Heart left ventricle (tissue), 16 donors: ENCODE measurements at regions not wholly inside any gene's neighbourhood (a gene's known extent, or its start where the extent isn't known, plus 50 kb on each side); places are given as distances from the start of the nearest gene placed in this dataset.

Experiments used
- ATAC-seq, 4 donors: fragments of 200-7000 bp; cut with Tn5 transposase; one replicate each; pipeline ENCODE4 v1.9.1; 2020 to 2022; ENCODE audit warnings: moderate library complexity in 4 of 4, mild to moderate bottlenecking in 3 of 4, moderate number of reproducible peaks in 1 of 4
- DNase-seq, 5 donors: peaks; one replicate each; pipeline ENCODE4 v3.0.0-alpha.2; 2020
- H3K27ac ChIP-seq, 12 donors: fragments of 200-600 bp; sonication (generic) in 4 of 12; one replicate each; pipeline versions ENCODE4 v1.5.0 to v1.8.0; 2016 to 2022; ENCODE audit warnings: mild to moderate bottlenecking in 2 of 12
- H3K27me3 ChIP-seq, 9 donors: fragments of 200-600 bp; sonication (generic) in 2 of 9; one replicate each; pipeline versions ENCODE4 v1.5.1 to v1.8.0; 2016 to 2022; ENCODE audit warnings: mild to moderate bottlenecking in 3 of 9
- H3K36me3 ChIP-seq, 9 donors: fragments of 200-600 bp; sonication (generic) in 2 of 9; one replicate each; pipeline versions ENCODE4 v1.5.0 to v1.8.0; 2018 to 2022; ENCODE audit warnings: mild to moderate bottlenecking in 2 of 9
- H3K4me1 ChIP-seq, 12 donors: fragments of 200-600 bp; sonication (generic) in 4 of 12; one replicate each; pipeline versions ENCODE4 v1.5.0 to v1.8.0; 2016 to 2022; ENCODE audit warnings: mild to moderate bottlenecking in 3 of 12
- H3K4me3 ChIP-seq, 12 donors: fragments of 200-600 bp; sonication (generic) in 4 of 12; one replicate each; pipeline versions ENCODE4 v1.5.0 to v1.8.0; 2017 to 2022; ENCODE audit warnings: mild to moderate bottlenecking in 9 of 12, moderate library complexity in 4 of 12
- H3K9me3 ChIP-seq, 12 donors: fragments of 200-600 bp; sonication (generic) in 4 of 12; one replicate each; pipeline versions ENCODE4 v1.5.0 to v1.8.0; 2016 to 2022; ENCODE audit warnings: mild to moderate bottlenecking in 1 of 12
- CTCF ChIP-seq, 12 donors: fragments of 200-600 bp; sonication (generic) in 4 of 12; IDR thresholded peaks; one replicate each; pipeline versions ENCODE4 v1.5.0 to v1.8.0; 2018 to 2022; ENCODE audit warnings: antibody characterized with exemption in 12 of 12, mild to moderate bottlenecking in 5 of 12
- POLR2A ChIP-seq, 2 donors: fragments of 450-650 bp; IDR thresholded peaks; one replicate each; pipeline ENCODE4 v1.6.1; 2017; ENCODE audit warnings: antibody characterized with exemption in 2 of 2, mild to moderate bottlenecking in 2 of 2, moderate library complexity in 2 of 2
- WGBS, 4 donors: extraction: QIAGEN DNeasy Blood & Tissue Kit in 2 of 4; methylation state at CpG; one replicate each; pipeline versions ENCODE4 v1.1.5 to v1.1.7; 2013 to 2018; 5-methylcytosine and 5-hydroxymethylcytosine counted together
- intact Hi-C, 10 donors: fragments of 100-400 bp; cut with DNase I; formaldehyde crosslinking; loops; one replicate each; pipeline versions ENCODE4 v1.11.1 to v1.14.2; 2022
- donor health status: ischemic (EF 13 %, LVEDD 7.1; RV severe dilation, severe dysfunction).
- donor health status: healthy with polysubstance abuse.
- donor health status: DM: no; HTN: yes; CAD: no.
- donor health status: DM: no; HTN: no; CAD: no.
- donor health status: ischemic (EF 25% LVEDD 6.9; RV normal size, moderate dysfunction).
- donor health status: ischemic (EF 25% LVEDD 5.7; RV mildly dilated, moderate dysfunction).
- donor health status: healthy.
- donor health status: DM: yes; HTN: yes; CAD: no.
- donor health status: ischemic (EF 35%, LVEDD 5.7; RV mildly dilated, moderate dysfunction).
- donor health status: nonischemic (EF 11% LVEDD 7.7; RV severe dilation, severe dysfunction).
- donor health status: DM: yes; HTN: yes; CAD: no.
- donor health status: PGD.
- donor health status: ischemic (EF 29% LVEDD 5.4; RV normal size, mild dysfunction).
- donor health status: nonischemic (EF 23%, LVEDD 6.1; RV moderate dilation, normal function).

DNA sequence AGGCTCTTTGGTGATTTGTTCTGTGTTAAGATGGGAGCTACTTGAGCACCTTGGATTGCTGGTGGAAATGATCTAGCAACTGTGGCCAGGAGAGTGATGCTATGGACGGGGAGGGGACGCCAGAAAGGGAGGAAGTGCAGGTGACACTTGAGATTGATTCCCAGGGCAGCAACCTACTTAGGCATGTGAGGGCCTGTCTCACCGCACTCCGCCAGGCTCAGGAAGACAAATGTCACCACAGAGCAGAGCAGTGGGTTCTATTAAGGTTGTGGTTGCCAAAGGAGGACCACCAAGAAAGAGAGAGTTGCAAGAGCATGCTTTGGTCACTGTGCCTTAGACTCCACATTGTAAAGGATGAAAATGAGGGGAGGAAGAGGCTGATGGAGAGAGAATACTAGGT, 404.3 kb downstream of the IRX1 start:
- no peak overlapping the region for H3K27ac ChIP-seq
- 79 to 88% (median 83%) methylated on average over 4 of the region's 4 CpGs for WGBS, 4 donors
- peaks cover 0 to 15% (median 0%) of the 10 kb centered on the region in 12 donors for H3K4me1 ChIP-seq
- no peak for TF ChIP-seq POLR2A (IDR thresholded peaks at IDR 0.05)
- TF ChIP-seq CTCF (IDR thresholded peaks at IDR 0.05) = no peak
- H3K27me3 ChIP-seq = no peaks in the 10 kb centered on the region
- no peak for ATAC-seq
- intact Hi-C loops = no loop called here
- no peak for DNase-seq
- H3K36me3 ChIP-seq = no peaks in the 10 kb centered on the region
- H3K4me3 ChIP-seq = no peak overlapping the region
- H3K9me3 ChIP-seq = peaks cover 0 to 5% (median 0%) of the 10 kb centered on the region in 12 donors

DNA sequence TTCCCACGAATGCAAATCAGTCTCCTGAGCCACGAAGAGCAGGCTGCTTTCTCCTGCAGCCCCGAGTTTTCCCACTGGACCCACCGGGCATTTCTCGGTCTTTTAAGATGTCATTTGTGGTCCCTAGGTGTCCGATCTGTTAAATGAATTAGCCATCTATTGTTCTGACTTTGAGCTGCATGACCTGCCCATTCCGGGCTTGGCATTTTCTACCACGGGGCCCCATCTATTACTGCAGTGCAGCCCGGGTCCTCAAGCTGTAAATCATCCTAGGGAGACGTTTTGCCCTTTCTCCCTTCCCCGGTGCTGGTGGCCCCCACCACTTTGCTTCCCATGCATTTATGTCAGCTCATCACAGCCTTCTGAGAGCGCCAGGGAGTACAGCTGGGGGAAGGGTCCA, 405.4 kb downstream of the IRX1 start:
- Histone ChIP-seq H3K27ac (no peak overlapping the region), H3K36me3 (no peaks in the 10 kb centered on the region), H3K9me3 (peaks cover 0 to 5% (median 0%) of the 10 kb centered on the region in 12 donors), H3K27me3 (no peaks in the 10 kb centered on the region), H3K4me3 (no peak overlapping the region), H3K4me1 (peaks cover 0 to 12% (median 0%) of the 10 kb centered on the region in 12 donors)
- 68 to 72% (median 71%) methylated on average over 12 of the region's 12 CpGs for WGBS, 4 donors
- DNase-seq = no peak
- intact Hi-C loops = no loop called here
- TF ChIP-seq CTCF (IDR thresholded peaks at IDR 0.05) (no peak), POLR2A (IDR thresholded peaks at IDR 0.05) (no peak)
- ATAC-seq = no peak

DNA sequence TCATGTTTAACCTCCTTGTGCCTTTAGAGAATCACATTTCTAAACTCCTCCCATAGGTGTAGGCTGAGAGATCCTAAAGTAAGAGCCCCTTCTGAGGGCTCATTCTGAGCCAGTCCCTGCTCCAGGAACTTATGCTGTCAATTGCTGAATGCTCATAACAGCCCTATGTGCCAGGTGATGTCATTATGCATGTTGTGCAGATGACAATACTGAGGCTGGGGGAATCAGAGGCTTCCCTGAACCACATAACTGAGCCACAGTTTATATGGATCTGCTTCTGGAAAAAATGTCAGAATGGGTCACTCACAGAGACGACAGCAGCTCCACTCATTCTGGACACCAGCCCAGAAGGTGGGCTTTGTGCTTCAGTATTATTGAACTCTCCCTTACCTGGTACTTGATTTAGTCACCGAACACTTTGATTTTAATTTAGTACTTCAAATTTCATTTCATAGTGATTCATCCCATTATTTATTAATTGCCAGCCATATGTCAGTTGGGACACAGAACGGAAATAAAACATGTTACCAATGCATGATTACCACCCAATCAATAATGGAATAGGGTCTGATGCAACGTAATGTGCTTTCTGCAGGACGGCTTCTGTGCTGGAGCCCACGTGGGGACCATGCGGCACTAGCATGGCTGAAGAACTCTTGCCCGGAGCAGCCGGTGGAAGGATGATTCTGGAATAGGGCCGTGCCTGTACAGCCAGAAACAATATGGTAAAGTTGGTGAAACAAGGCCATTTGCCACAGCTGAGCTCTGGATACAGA, 406.3 kb downstream of the IRX1 start:
- Histone ChIP-seq H3K4me3 (no peak overlapping the region), H3K27ac (no peak overlapping the region), H3K27me3 (no peaks in the 10 kb centered on the region), H3K4me1 (peaks cover 0 to 3% (median 0%) of the 10 kb centered on the region in 12 donors), H3K36me3 (no peaks in the 10 kb centered on the region), H3K9me3 (peaks cover 0 to 5% (median 0%) of the 10 kb centered on the region in 12 donors)
- ATAC-seq (no peak), DNase-seq (no peak)
- 64 to 65% (median 65%) methylated on average over 10 of the region's 10 CpGs for WGBS, 4 donors
- intact Hi-C loops = no loop called here
- TF ChIP-seq CTCF (IDR thresholded peaks at IDR 0.05) = no peak
- no peak for TF ChIP-seq POLR2A (IDR thresholded peaks at IDR 0.05)

DNA sequence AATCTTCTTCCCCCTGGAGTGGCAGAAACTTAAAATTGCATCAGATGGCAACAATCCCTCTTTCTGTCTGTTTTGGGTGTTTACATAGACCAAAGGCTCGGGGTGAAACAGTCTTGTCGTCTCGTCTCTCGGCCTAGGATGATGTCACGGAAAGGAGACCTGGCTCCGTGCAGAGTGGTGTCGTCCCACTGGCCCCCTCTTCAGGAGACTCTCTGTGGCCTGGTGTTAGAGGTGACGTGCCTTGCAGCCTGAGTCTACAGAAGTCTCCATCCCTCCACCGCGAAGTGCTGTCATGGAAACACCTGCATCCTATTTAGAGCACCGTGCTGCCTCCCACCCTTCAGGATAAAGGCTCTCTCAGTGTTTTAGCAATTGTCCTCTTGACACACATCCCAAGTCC, 409.7 kb downstream of the IRX1 start:
- ATAC-seq (no peak), DNase-seq (no peak)
- WGBS, 4 donors = 83 to 85% (median 84%) methylated on average over 11 of the region's 11 CpGs
- H3K27ac ChIP-seq = no peak overlapping the region
- no peaks in the 10 kb centered on the region for H3K27me3 ChIP-seq
- intact Hi-C loops = no loop called here
- no peaks in the 10 kb centered on the region for H3K4me1 ChIP-seq
- no peaks in the 10 kb centered on the region for H3K36me3 ChIP-seq
- H3K4me3 ChIP-seq = no peak overlapping the region
- TF ChIP-seq POLR2A (IDR thresholded peaks at IDR 0.05) (no peak), CTCF (IDR thresholded peaks at IDR 0.05) (no peak)
- H3K9me3 ChIP-seq = peaks cover 0 to 5% (median 0%) of the 10 kb centered on the region in 12 donors
